H1 (cell line): ENCODE measurements at regions not wholly inside any gene's neighbourhood (a gene's known extent, or its start where the extent isn't known, plus 50 kb on each side); places are given as distances from the start of the nearest gene placed in this dataset.

Experiments
- CTCF ChIA-PET: fragments of 300-600 bp; sonication (Branson Sonifier 250); formaldehyde crosslinking; loops from one replicate; lab custom pipeline; 2021; ENCODE audit not compliant: partially characterized antibody; lab: Charles Lee
- POLR2A ChIA-PET: fragments of 300-600 bp; sonication (Branson Sonifier 250); formaldehyde crosslinking; loops from one replicate; lab custom pipeline; 2021; ENCODE audit warnings: inconsistent platforms; ENCODE audit not compliant: partially characterized antibody; lab: Charles Lee
- DNase-seq, 2 experiments: peaks; one replicate each; pipeline versions ENCODE4 v3.0.0 to v3.0.0-alpha.2; 2010 to 2022; ENCODE audit warnings: low spot score in 2 of 2, low read depth in 1 of 2, mixed read lengths in 1 of 2
- FAIRE-seq: peaks from 2 replicates; lab custom pipeline; 2011; peaks lifted over from hg19 to GRCh38; lab: Jason Lieb, UNC
- H2AFZ ChIP-seq: 2 replicates; pipeline ENCODE4 v1.8.1; 2012; ENCODE audit warnings: low read length, inconsistent platforms
- H2AK5ac ChIP-seq: 2 replicates; pipeline ENCODE4 v1.6.1; 2013; ENCODE audit warnings: low read depth, low read length
- H2BK120ac ChIP-seq: replicated peaks from 2 replicates; pipeline ENCODE3; 2013; ENCODE audit warnings: low read depth, low read length, inconsistent platforms
- H2BK12ac ChIP-seq: 2 replicates; pipeline ENCODE4 v1.6.1; 2013; ENCODE audit warnings: low read depth, low read length
- H2BK15ac ChIP-seq: 2 replicates; pipeline ENCODE4 v1.6.1; 2013; ENCODE audit warnings: low read length
- H2BK20ac ChIP-seq: 2 replicates; pipeline ENCODE4 v1.6.1; 2013; ENCODE audit warnings: low read length
- H2BK5ac ChIP-seq: 2 replicates; pipeline ENCODE4 v1.6.1; 2013; ENCODE audit warnings: low read depth, low read length
- H3K14ac ChIP-seq: 2 replicates; pipeline ENCODE4 v1.6.1; 2013; ENCODE audit warnings: inconsistent platforms; ENCODE audit not compliant: insufficient read length
- H3K18ac ChIP-seq: 2 replicates; pipeline ENCODE4 v1.6.1; 2013; ENCODE audit warnings: low read length; ENCODE audit errors: extremely low read depth
- H3K23ac ChIP-seq: 2 replicates; pipeline ENCODE4 v1.6.1; 2013; ENCODE audit warnings: inconsistent platforms; ENCODE audit not compliant: insufficient read length
- H3K23me2 ChIP-seq: 2 replicates; pipeline ENCODE4 v1.6.1; 2013; ENCODE audit warnings: low read depth, low read length
- H3K27ac ChIP-seq: 2 replicates; pipeline ENCODE4 v1.6.1; 2011; ENCODE audit warnings: low read depth, low read length, inconsistent platforms
- H3K27me3 ChIP-seq, 4 experiments: replicated peaks in 1 of 4; 1 replicate in 1 of 4; 2 replicates in 3 of 4; pipeline versions ENCODE4 v1.6.1 to v1.8.1; 2011 to 2013; ENCODE audit warnings: low read length in 3 of 4, mild to moderate bottlenecking in 3 of 4, inconsistent platforms in 2 of 4, mixed read lengths in 2 of 4, moderate library complexity in 1 of 4; ENCODE audit not compliant: control insufficient read depth in 3 of 4, insufficient read depth in 3 of 4; ENCODE audit errors: extremely low read depth in 1 of 4
- H3K36me3 ChIP-seq, 4 experiments: 2 replicates each; pipeline versions ENCODE4 v1.6.1 to v1.8.1; 2011 to 2013; ENCODE audit warnings: mild to moderate bottlenecking in 4 of 4, low read length in 3 of 4, moderate library complexity in 2 of 4, control low read depth in 1 of 4, inconsistent platforms in 1 of 4; ENCODE audit not compliant: insufficient read depth in 4 of 4, control insufficient read depth in 2 of 4
- H3K4ac ChIP-seq: replicated peaks from 2 replicates; pipeline ENCODE3; 2013; ENCODE audit warnings: low read length, low read depth, mixed read lengths, inconsistent platforms; ENCODE audit not compliant: insufficient read length
- H3K4me1 ChIP-seq, 4 experiments: replicated peaks in 1 of 4; 1 replicate in 1 of 4; 2 replicates in 3 of 4; pipeline versions ENCODE4 v1.6.1 to v1.8.1; 2011 to 2013; ENCODE audit warnings: low read length in 3 of 4, inconsistent platforms in 2 of 4, mixed read lengths in 1 of 4; ENCODE audit not compliant: insufficient read depth in 4 of 4, control insufficient read depth in 3 of 4
- H3K4me2 ChIP-seq, 2 experiments: 2 replicates each; pipeline versions ENCODE4 v1.6.1 to v1.8.1; 2011 to 2013; ENCODE audit warnings: low read depth in 2 of 2, low read length in 2 of 2, control low read depth in 1 of 2, inconsistent platforms in 1 of 2, mild to moderate bottlenecking in 1 of 2; ENCODE audit not compliant: insufficient read depth in 1 of 2
- H3K4me3 ChIP-seq, 4 experiments: fragments of 200-600, 300-600 bp in 1 of 4; sonication (generic), shearing (Covaris generic), sonication (Bioruptor Twin) in 1 of 4; 2 replicates each; pipeline versions ENCODE4 v1.5.1 to v1.8.1; 2011 to 2016; ENCODE audit warnings: low read length in 4 of 4, low read depth in 3 of 4, control low read depth in 2 of 4, inconsistent platforms in 2 of 4, mild to moderate bottlenecking in 2 of 4, mixed read lengths in 1 of 4, moderate library complexity in 1 of 4; ENCODE audit not compliant: insufficient read depth in 2 of 4; ENCODE audit errors: extremely low read depth in 1 of 4
- H3K56ac ChIP-seq: replicated peaks from 2 replicates; pipeline ENCODE3; 2013; ENCODE audit warnings: low read depth, mild to moderate bottlenecking, mixed read lengths, low read length, inconsistent platforms; ENCODE audit not compliant: insufficient read length
- H3K79me1 ChIP-seq: 2 replicates; pipeline ENCODE4 v1.6.1; 2013; ENCODE audit warnings: low read depth, low read length, control low read depth
- H3K79me2 ChIP-seq, 2 experiments: 2 replicates each; pipeline versions ENCODE4 v1.6.1 to v1.8.1; 2012 to 2013; ENCODE audit warnings: low read length in 2 of 2, mild to moderate bottlenecking in 2 of 2, inconsistent platforms in 1 of 2; ENCODE audit not compliant: insufficient read depth in 2 of 2, control insufficient read depth in 1 of 2
- H3K9ac ChIP-seq, 4 experiments: replicated peaks in 1 of 4; 1 replicate in 1 of 4; 2 replicates in 3 of 4; pipeline versions ENCODE4 v1.6.1 to v1.8.1; 2011 to 2013; ENCODE audit warnings: low read depth in 3 of 4, low read length in 3 of 4, control low read depth in 2 of 4, mild to moderate bottlenecking in 2 of 4, moderate library complexity in 2 of 4, inconsistent platforms in 1 of 4; ENCODE audit errors: extremely low read depth in 1 of 4
- H3K9me3 ChIP-seq, 2 experiments: 2 replicates each; pipeline versions ENCODE4 v1.6.1 to v1.8.1; 2012 to 2013; ENCODE audit warnings: mild to moderate bottlenecking in 2 of 2, moderate library complexity in 2 of 2, control low read depth in 1 of 2, inconsistent platforms in 1 of 2, low read depth in 1 of 2, low read length in 1 of 2, mixed read lengths in 1 of 2; ENCODE audit not compliant: insufficient read depth in 2 of 2
- H4K20me1 ChIP-seq, 2 experiments: replicated peaks in 1 of 2; 2 replicates each; pipeline versions ENCODE3 to v1.8.1; 2011 to 2013; ENCODE audit warnings: inconsistent platforms in 2 of 2, low read length in 2 of 2, mild to moderate bottlenecking in 1 of 2; ENCODE audit not compliant: insufficient read depth in 2 of 2, control insufficient read depth in 1 of 2
- H4K5ac ChIP-seq: 2 replicates; pipeline ENCODE4 v1.6.1; 2013; ENCODE audit warnings: low read length, low read depth, mixed read lengths, inconsistent platforms; ENCODE audit not compliant: insufficient read length
- H4K8ac ChIP-seq: 2 replicates; pipeline ENCODE4 v1.8.0; 2013; ENCODE audit warnings: mild to moderate bottlenecking, moderate library complexity, low read length, inconsistent platforms; ENCODE audit not compliant: insufficient read depth; ENCODE audit errors: extremely low read depth
- H4K91ac ChIP-seq: replicated peaks from 2 replicates; pipeline ENCODE3; 2013; ENCODE audit warnings: low read length, mixed read lengths, inconsistent platforms; ENCODE audit not compliant: insufficient read length
- ASH2L ChIP-seq: fragments of 200-600, 300-600 bp; sonication (generic); IDR thresholded peaks from one replicate; pipeline ENCODE4 v1.7.1; 2017; ENCODE audit warnings: low read length
- BCL11A ChIP-seq, 2 experiments: IDR thresholded peaks; one replicate each; pipeline ENCODE4 v1.6.1; 2011; ENCODE audit warnings: low read depth in 2 of 2, low read length in 2 of 2, mild to moderate bottlenecking in 2 of 2
- BRCA1 ChIP-seq: IDR thresholded peaks from 2 replicates; pipeline ENCODE4 v1.6.1; 2012; ENCODE audit warnings: low read depth, low read length, improper control_type of control experiment
- CBX8 ChIP-seq: fragments of 300-800, 300-1000 bp; sonication (generic); IDR thresholded peaks from 2 replicates; pipeline ENCODE4 v1.7.1; 2016; ENCODE audit warnings: low read depth, low read length, borderline replicate concordance
- CEBPB ChIP-seq: IDR thresholded peaks from 2 replicates; pipeline ENCODE4 v1.6.1; 2012; ENCODE audit warnings: low read depth, low read length
- RBBP5 ChIP-seq: IDR thresholded peaks from 2 replicates; pipeline ENCODE4 v1.7.1; 2012; ENCODE audit warnings: low read depth, mild to moderate bottlenecking, inconsistent platforms, low read length, moderate library complexity, borderline replicate concordance
- SP2 ChIP-seq: IDR thresholded peaks from 2 replicates; pipeline ENCODE4 v1.6.1; 2012; ENCODE audit warnings: mild to moderate bottlenecking, low read length, inconsistent platforms
- YY1 ChIP-seq: IDR thresholded peaks from 2 replicates; pipeline ENCODE4 v1.6.1; 2011; ENCODE audit warnings: low read depth, mild to moderate bottlenecking, low read length
- WGBS, 2 experiments: shearing (Covaris generic) in 1 of 2; methylation state at CpG; one replicate each; pipeline versions ENCODE4 v1.1.6 to v1.1.7; 2013 to 2015; ENCODE audit warnings: low lambda C conversion rate in 2 of 2, mixed read lengths in 2 of 2, inconsistent platforms in 1 of 2, low coverage in 1 of 2, missing lambda C conversion rate in 1 of 2; ENCODE audit not compliant: insufficient replicate concordance in 2 of 2, insufficient coverage in 1 of 2, insufficient read length in 1 of 2; ENCODE audit errors: extremely low coverage in 1 of 2, missing lambda C conversion rate in 1 of 2; 5-methylcytosine and 5-hydroxymethylcytosine counted together
- TF ChIP-seq, protein P1 (sequence below): IDR thresholded peaks from 2 replicates; pipeline ENCODE4 v1.6.1; 2011; ENCODE audit warnings: low read depth, mild to moderate bottlenecking, low read length; ENCODE audit not compliant: insufficient read depth

DNA sequence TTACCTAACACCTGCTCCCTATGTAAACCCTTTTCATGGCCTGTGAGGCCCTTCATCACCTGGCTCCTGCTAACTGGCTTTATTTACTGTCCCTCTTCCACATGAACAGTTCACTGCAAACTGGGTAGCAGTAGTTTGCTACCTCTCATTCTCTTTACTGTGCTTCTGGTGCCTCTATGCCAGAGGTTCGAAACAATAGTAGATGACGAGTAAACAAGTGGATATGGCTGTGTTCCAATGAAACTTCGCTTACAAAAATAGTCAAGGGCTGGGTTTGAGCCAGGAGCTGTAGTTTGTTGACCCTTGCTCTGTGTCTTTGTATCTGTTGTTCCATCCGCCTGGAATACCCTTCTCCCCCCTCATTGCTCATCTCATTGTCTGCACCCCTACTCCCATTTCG is 233.6 kb upstream of the RMST start:
- Histone ChIP-seq H3K23me2 (no peaks in the 10 kb centered on the region), H2BK20ac (no peak overlapping the region), H4K8ac (no peak overlapping the region), H3K4me3 (no peak overlapping the region), H2BK5ac (no peak overlapping the region), H3K18ac (no peak overlapping the region), H3K4me1 (no peaks in the 10 kb centered on the region), H3K14ac (no peak overlapping the region), H3K27ac (no peak overlapping the region), H3K9me3 (no peaks in the 10 kb centered on the region), H2AFZ (no peak overlapping the region), H2BK15ac (no peak overlapping the region), H3K4ac (no peak overlapping the region), H3K23ac (no peak overlapping the region), H3K79me1 (no peaks in the 10 kb centered on the region), H3K9ac (no peak overlapping the region), H4K20me1 (no peaks in the 10 kb centered on the region), H4K5ac (no peak overlapping the region), H3K56ac (no peak overlapping the region), H3K4me2 (no peak overlapping the region), H3K27me3 (no peaks in the 10 kb centered on the region), H2AK5ac (no peak overlapping the region), H4K91ac (no peak overlapping the region), H2BK120ac (no peak overlapping the region), H3K36me3 (no peaks in the 10 kb centered on the region; a peak in 1 of 8 replicates), H3K79me2 (no peaks in the 10 kb centered on the region), H2BK12ac (no peak overlapping the region)
- POLR2A ChIA-PET: no interaction called here
- FAIRE-seq (no peak), DNase-seq (no peak)
- no peak for TF ChIP-seq CBX8
- TF ChIP-seq CEBPB: no peak
- TF ChIP-seq BRCA1: no peak
- no peak for TF ChIP-seq ASH2L
- no peak for TF ChIP-seq RBBP5
- no peak for TF ChIP-seq BCL11A (IDR thresholded peaks at IDR 0.05; ENCODE audit: low read depth in 2 of 2, low read length in 2 of 2)
- no peak for TF ChIP-seq SP2
- no peak for TF ChIP-seq YY1
- TF ChIP-seq, protein P1, sequence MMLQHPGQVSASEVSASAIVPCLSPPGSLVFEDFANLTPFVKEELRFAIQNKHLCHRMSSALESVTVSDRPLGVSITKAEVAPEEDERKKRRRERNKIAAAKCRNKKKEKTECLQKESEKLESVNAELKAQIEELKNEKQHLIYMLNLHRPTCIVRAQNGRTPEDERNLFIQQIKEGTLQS: no peak
- 89% methylated on average over 5 of the region's 5 CpGs; no CpG with 5 or more reads in 1 of the 2 experiments for WGBS, 2 experiments
- CTCF ChIA-PET: interaction anchor here (1.5 kb wide), 1 partner anchor 80 kb away, joined by 3 read pairs; no protein-coding TSS in a partner anchor
